ENCODE measurements at regions not wholly inside any gene's neighbourhood (a gene's known extent, or its start where the extent isn't known, plus 50 kb on each side); places are given as distances from the start of the nearest gene placed in this dataset.

GRCh38 chr5:71895546-71895945 lies 176.5 kb downstream of the CARTPT start:
- no peak for TF ChIP-seq POLR2AphosphoS5 (IDR thresholded peaks at IDR 0.05)
- no peak for TF ChIP-seq CTCF (IDR thresholded peaks at IDR 0.05)
